Panc1 (cell line): ENCODE measurements at regions not wholly inside any gene's neighbourhood (a gene's known extent, or its start where the extent isn't known, plus 50 kb on each side); places are given as distances from the start of the nearest gene placed in this dataset.

Experiments used
- CTCF ChIP-seq: fragments of 450-650 bp; IDR thresholded peaks from 2 replicates; pipeline ENCODE4 v1.5.1; 2017; ENCODE audit warnings: mild to moderate bottlenecking
- POLR2AphosphoS5 ChIP-seq: IDR thresholded peaks from 2 replicates; pipeline ENCODE4 v1.6.1; 2012; ENCODE audit warnings: mild to moderate bottlenecking, low read depth, low read length, moderate library complexity
- SIN3A ChIP-seq: IDR thresholded peaks from 2 replicates; pipeline ENCODE4 v1.6.1; 2012; ENCODE audit warnings: low read depth, mild to moderate bottlenecking, low read length, moderate library complexity, borderline replicate concordance; ENCODE audit not compliant: insufficient read depth
- TCF7L2 ChIP-seq: IDR thresholded peaks from 2 replicates; pipeline ENCODE4 v1.6.1; 2011; ENCODE audit warnings: mild to moderate bottlenecking, low read depth, low read length, inconsistent platforms

- TF ChIP-seq SIN3A (no peak), CTCF (no peak), POLR2AphosphoS5 (no peak), TCF7L2 (no peak)
Measured at GRCh38 chr1:175891783-175892309, 148.5 kb upstream of the TNR start.
